HCT116 (cell line): ENCODE measurements at regions not wholly inside any gene's neighbourhood (a gene's known extent, or its start where the extent isn't known, plus 50 kb on each side); places are given as distances from the start of the nearest gene placed in this dataset.

Source experiments
- ATAC-seq: fragments of 200-7000 bp; cut with Tn5 transposase; 2 replicates; pipeline ENCODE4 v1.9.1; 2020; ENCODE audit warnings: mild to moderate bottlenecking, moderate library complexity
- BruUV-seq: library from RNA; stranded (reverse); fragments of 400-500 nt; replicated peaks from 2 replicates; lab custom pipeline; 2021; lab: Mats Ljungman, UMichigan
- CTCF ChIA-PET: fragments of 300-600 bp; sonication (Branson Sonifier 250); formaldehyde crosslinking; loops from one replicate; lab custom pipeline; 2021; ENCODE audit warnings: antibody characterized with exemption; lab: Charles Lee
- POLR2A ChIA-PET: fragments of 300-600, 350-600 bp; sonication (Branson Sonifier 250); formaldehyde crosslinking; loops from one replicate; lab custom pipeline; 2021; ENCODE audit warnings: antibody characterized with exemption; lab: Charles Lee
- RAD21 ChIA-PET, 2 experiments: fragments of 300-600 bp; sonication (Branson Sonifier 250); formaldehyde crosslinking; loops; one replicate each; lab custom pipeline; 2023; ENCODE audit warnings: low total read pairs in 2 of 2; ENCODE audit not compliant: uncharacterized antibody in 2 of 2, unreplicated experiment in 2 of 2, low non-redundant PET in 1 of 2; lab: Charles Lee
- DNase-seq: peaks from one replicate; pipeline ENCODE4 v3.0.0-alpha.2; 2010; ENCODE audit warnings: low read depth, low spot score
- H2AFZ ChIP-seq: fragments of 200-600 bp; shearing (Covaris generic), sonication (generic); 2 replicates; pipeline ENCODE4 v1.6.1; 2017; ENCODE audit warnings: low read depth, mixed run types, mixed read lengths, antibody characterized with exemption, low read length; ENCODE audit not compliant: poor library complexity, severe bottlenecking
- H3K27ac ChIP-seq: 2 replicates; pipeline ENCODE4 v1.5.1; 2012; ENCODE audit warnings: low read depth, low read length
- H3K27me3 ChIP-seq: fragments of 200-600 bp; sonication (generic); 2 replicates; pipeline ENCODE4 v1.6.1; 2016; ENCODE audit warnings: mixed run types, low read length, mixed read lengths; ENCODE audit not compliant: insufficient read depth
- H3K36me3 ChIP-seq, 2 experiments: fragments of 200-500 bp in 1 of 2; fragments of 200-600 bp in 1 of 2; sonication (Bioruptor generic) in 1 of 2; sonication (generic) in 1 of 2; 2 replicates each; pipeline versions ENCODE4 v1.5.1 to v1.6.1; 2014 to 2016; ENCODE audit warnings: low read length in 2 of 2, inconsistent platforms in 1 of 2, mixed read lengths in 1 of 2, mixed run types in 1 of 2; ENCODE audit not compliant: insufficient read depth in 2 of 2, control insufficient read depth in 1 of 2
- H3K4me1 ChIP-seq, 2 experiments: fragments of 200-600 bp in 1 of 2; sonication (generic) in 1 of 2; 2 replicates each; pipeline versions ENCODE4 v1.5.1 to v1.6.1; 2012 to 2017; ENCODE audit warnings: low read length in 2 of 2, inconsistent platforms in 1 of 2, mild to moderate bottlenecking in 1 of 2, mixed read lengths in 1 of 2, mixed run types in 1 of 2, moderate library complexity in 1 of 2; ENCODE audit not compliant: insufficient read depth in 2 of 2, control insufficient read depth in 1 of 2
- H3K4me2 ChIP-seq: fragments of 200-600 bp; sonication (generic); 2 replicates; pipeline ENCODE4 v1.6.1; 2017; ENCODE audit warnings: mixed run types, low read length, mixed read lengths
- H3K4me3 ChIP-seq, 2 experiments: fragments of 200-600 bp in 1 of 2; sonication (generic) in 1 of 2; replicated peaks in 1 of 2; 2 replicates each; pipeline ENCODE4 v1.5.1; 2011 to 2016; ENCODE audit warnings: low read length in 2 of 2, control low read depth in 1 of 2, low read depth in 1 of 2, mild to moderate bottlenecking in 1 of 2, mixed read lengths in 1 of 2, mixed run types in 1 of 2
- H3K79me2 ChIP-seq: fragments of 200-600 bp; sonication (generic); 2 replicates; pipeline ENCODE4 v1.6.1; 2017; ENCODE audit warnings: mild to moderate bottlenecking, mixed run types, low read length, moderate library complexity, mixed read lengths; ENCODE audit not compliant: insufficient read depth
- H3K9ac ChIP-seq: fragments of 200-600 bp; sonication (generic); 2 replicates; pipeline ENCODE4 v1.6.1; 2016; ENCODE audit warnings: low read length, mixed read lengths
- H3K9me2 ChIP-seq: fragments of 200-600 bp; sonication (generic), shearing (Covaris generic); 2 replicates; pipeline ENCODE4 v1.6.1; 2017; ENCODE audit warnings: mixed run types, mild to moderate bottlenecking, moderate library complexity; ENCODE audit not compliant: insufficient read depth
- H3K9me3 ChIP-seq, 2 experiments: fragments of 200-500 bp in 1 of 2; fragments of 200-600 bp in 1 of 2; sonication (Bioruptor generic) in 1 of 2; sonication (generic) in 1 of 2; 2 replicates each; pipeline ENCODE4 v1.6.1; 2014 to 2017; ENCODE audit warnings: low read length in 2 of 2, mixed read lengths in 2 of 2, inconsistent platforms in 1 of 2, low read depth in 1 of 2, mild to moderate bottlenecking in 1 of 2, mixed run types in 1 of 2, moderate library complexity in 1 of 2; ENCODE audit not compliant: control insufficient read depth in 1 of 2, insufficient read depth in 1 of 2
- H4K20me1 ChIP-seq: fragments of 200-600 bp; sonication (generic), shearing (Covaris generic); 2 replicates; pipeline ENCODE4 v1.6.1; 2017; ENCODE audit warnings: mixed run types, mild to moderate bottlenecking, moderate library complexity; ENCODE audit not compliant: insufficient read depth
- ATF3 ChIP-seq: IDR thresholded peaks from 2 replicates; pipeline ENCODE4 v1.6.1; 2012
- CBX3 ChIP-seq: IDR thresholded peaks from 2 replicates; pipeline ENCODE4 v1.6.1; 2012; ENCODE audit warnings: low read depth
- CEBPB ChIP-seq: IDR thresholded peaks from 2 replicates; pipeline ENCODE4 v1.6.1; 2012; ENCODE audit warnings: low read depth
- EGR1 ChIP-seq: IDR thresholded peaks from 2 replicates; pipeline ENCODE4 v1.6.1; 2012; ENCODE audit warnings: low read depth
- ELF1 ChIP-seq: IDR thresholded peaks from 2 replicates; pipeline ENCODE4 v1.6.1; 2012; ENCODE audit warnings: low read depth, borderline replicate concordance
- EZH2 ChIP-seq: fragments of 200-600 bp; sonication (generic); IDR thresholded peaks from 2 replicates; pipeline ENCODE4 v1.6.1; 2017; ENCODE audit warnings: antibody characterized with exemption, mixed run types
- EZH2phosphoT487 ChIP-seq: fragments of 200-600 bp; IDR thresholded peaks from 2 replicates; pipeline ENCODE4 v1.6.1; 2018; ENCODE audit warnings: antibody characterized with exemption, borderline replicate concordance
- FOSL1 ChIP-seq: IDR thresholded peaks from 2 replicates; pipeline ENCODE4 v1.6.1; 2012; ENCODE audit warnings: low read depth
- JUND ChIP-seq: IDR thresholded peaks from 2 replicates; pipeline ENCODE4 v1.6.1; 2012
- MAX ChIP-seq: IDR thresholded peaks from 2 replicates; pipeline ENCODE4 v1.6.1; 2012
- POLR2A ChIP-seq: IDR thresholded peaks from 2 replicates; pipeline ENCODE4 v1.7.0; 2011; ENCODE audit warnings: borderline replicate concordance; ENCODE audit not compliant: insufficient read depth, insufficient read length; ENCODE audit errors: extremely low read depth
- RAD21 ChIP-seq: IDR thresholded peaks from 2 replicates; pipeline ENCODE4 v1.6.1; 2012; ENCODE audit warnings: low read depth, mild to moderate bottlenecking
- SIN3A ChIP-seq: IDR thresholded peaks from 2 replicates; pipeline ENCODE4 v1.6.1; 2012; ENCODE audit warnings: low read depth
- SP1 ChIP-seq: IDR thresholded peaks from 2 replicates; pipeline ENCODE4 v1.6.1; 2012; ENCODE audit warnings: low read depth
- SRF ChIP-seq: IDR thresholded peaks from 2 replicates; pipeline ENCODE4 v1.6.1; 2012; ENCODE audit warnings: low read depth
- TCF7L2 ChIP-seq: IDR thresholded peaks from 2 replicates; pipeline ENCODE4 v1.7.0; 2011; ENCODE audit warnings: borderline replicate concordance, inconsistent platforms; ENCODE audit not compliant: insufficient read depth, insufficient read length; ENCODE audit errors: extremely low read depth
- ZFX ChIP-seq: fragments of 450-650 bp; IDR thresholded peaks from 2 replicates; pipeline ENCODE4 v1.6.1; 2017
- intact Hi-C: fragments of 100-400 bp; cut with micrococcal nuclease; formaldehyde crosslinking; loops from 2 replicates; pipeline ENCODE4 v1.10.0; 2022

GRCh38 chr12:98182821-98183220 is 332.6 kb upstream of the TMPO start:
- no peak for DNase-seq
- BruUV-seq, result no TSS peak
- CTCF ChIA-PET, result no interaction called here
- no peaks in the 10 kb centered on the region for H3K4me1 ChIP-seq
- H3K4me3 ChIP-seq, result no peak overlapping the region
- no peaks in the 10 kb centered on the region for H3K9me3 ChIP-seq
- H4K20me1 ChIP-seq, result no peaks in the 10 kb centered on the region
- RAD21 ChIA-PET, result no interaction called here
- ATAC-seq, result no peak
- H3K79me2 ChIP-seq, result no peaks in the 10 kb centered on the region
- no peaks in the 10 kb centered on the region for H3K9me2 ChIP-seq
- no peak overlapping the region for H3K9ac ChIP-seq
- no peak overlapping the region for H3K4me2 ChIP-seq
- TF ChIP-seq ELF1, result no peak
- TF ChIP-seq POLR2A, result no peak
- no peak for TF ChIP-seq EZH2phosphoT487
- TF ChIP-seq EZH2, result no peak
- TF ChIP-seq CEBPB, result no peak
- peaks cover 53% of the 10 kb centered on the region for H3K27me3 ChIP-seq
- POLR2A ChIA-PET, result no interaction called here
- no peak overlapping the region for H3K27ac ChIP-seq
- intact Hi-C loops, result no loop called here
- H3K36me3 ChIP-seq, result no peaks in the 10 kb centered on the region
- H2AFZ ChIP-seq, result no peak overlapping the region

GRCh38 chr12:98185606-98186005 is 329.8 kb upstream of the TMPO start:
- H3K4me1 ChIP-seq, result no peaks in the 10 kb centered on the region
- no peaks in the 10 kb centered on the region for H3K79me2 ChIP-seq
- H3K4me3 ChIP-seq, result no peak overlapping the region
- no peak overlapping the region for H3K9ac ChIP-seq
- CTCF ChIA-PET, result no interaction called here
- no peaks in the 10 kb centered on the region for H3K36me3 ChIP-seq
- RAD21 ChIA-PET, result no interaction called here
- H2AFZ ChIP-seq, result no peak overlapping the region
- H3K27me3 ChIP-seq, result peaks cover 45% of the 10 kb centered on the region
- TF ChIP-seq SP1, result no peak
- no peak for TF ChIP-seq SRF
- TF ChIP-seq ZFX, result no peak
- TF ChIP-seq TCF7L2, result no peak
- TF ChIP-seq FOSL1, result no peak
- no peak for TF ChIP-seq CEBPB
- TF ChIP-seq ATF3, result no peak
- TF ChIP-seq MAX, result no peak
- no peak for TF ChIP-seq ELF1
- no peak for TF ChIP-seq CBX3
- no peak for TF ChIP-seq EGR1
- no peak for TF ChIP-seq JUND
- no peak for TF ChIP-seq SIN3A
- TF ChIP-seq RAD21, result no peak
- no peak overlapping the region for H3K4me2 ChIP-seq
- no peaks in the 10 kb centered on the region for H3K9me2 ChIP-seq
- no peaks in the 10 kb centered on the region for H4K20me1 ChIP-seq
- POLR2A ChIA-PET, result no interaction called here
- H3K9me3 ChIP-seq, result no peaks in the 10 kb centered on the region
- intact Hi-C loops, result no loop called here
- DNase-seq (no peak), ATAC-seq (no peak)
- no peak overlapping the region for H3K27ac ChIP-seq
- BruUV-seq, result no TSS peak
